H9 (cell line): ENCODE measurements at regions not wholly inside any gene's neighbourhood (a gene's known extent, or its start where the extent isn't known, plus 50 kb on each side); places are given as distances from the start of the nearest gene placed in this dataset.

Experiments
- DNase-seq: peaks from one replicate; pipeline ENCODE4 v3.0.0-alpha.2; 2017
- H2AFZ ChIP-seq: one replicate; pipeline ENCODE4 v1.6.1; 2013; ENCODE audit warnings: mild to moderate bottlenecking, low read length, control low read depth, moderate library complexity
- H2AK5ac ChIP-seq: 2 replicates; pipeline ENCODE4 v1.6.1; 2013; ENCODE audit warnings: low read length, control low read depth, mixed read lengths; ENCODE audit not compliant: insufficient read length
- H2BK120ac ChIP-seq: one replicate; pipeline ENCODE4 v1.6.1; 2013; ENCODE audit warnings: low read depth, mild to moderate bottlenecking, low read length, control low read depth, inconsistent platforms; ENCODE audit not compliant: poor library complexity, severe bottlenecking
- H2BK12ac ChIP-seq: 2 replicates; pipeline ENCODE4 v1.6.1; 2013; ENCODE audit warnings: low read length, control low read depth, mixed read lengths, low read depth; ENCODE audit not compliant: insufficient read length
- H2BK15ac ChIP-seq: 2 replicates; pipeline ENCODE4 v1.6.1; 2013; ENCODE audit warnings: low read depth, low read length, control low read depth
- H2BK20ac ChIP-seq: one replicate; pipeline ENCODE4 v1.6.1; 2013; ENCODE audit warnings: low read depth, mild to moderate bottlenecking, low read length, control low read depth, inconsistent platforms; ENCODE audit not compliant: poor library complexity, severe bottlenecking
- H2BK5ac ChIP-seq: 2 replicates; pipeline ENCODE4 v1.6.1; 2013; ENCODE audit warnings: low read length, control low read depth, mixed read lengths; ENCODE audit not compliant: insufficient read length
- H3K14ac ChIP-seq: 2 replicates; pipeline ENCODE4 v1.6.1; 2013; ENCODE audit warnings: low read length, control low read depth; ENCODE audit not compliant: insufficient read depth
- H3K18ac ChIP-seq: 2 replicates; pipeline ENCODE4 v1.6.1; 2013; ENCODE audit warnings: low read depth, mild to moderate bottlenecking, mixed read lengths, low read length, control low read depth; ENCODE audit not compliant: insufficient read length
- H3K23ac ChIP-seq: 2 replicates; pipeline ENCODE4 v1.6.1; 2013; ENCODE audit warnings: low read length, control low read depth, mixed read lengths, low read depth; ENCODE audit not compliant: insufficient read length
- H3K23me2 ChIP-seq: 2 replicates; pipeline ENCODE4 v1.6.1; 2013; ENCODE audit warnings: low read depth, mild to moderate bottlenecking, mixed read lengths, low read length, control low read depth; ENCODE audit not compliant: insufficient read length, poor library complexity, severe bottlenecking
- H3K27ac ChIP-seq: 2 replicates; pipeline ENCODE4 v1.5.1; 2013; ENCODE audit warnings: low read length, control low read depth, mixed read lengths, low read depth; ENCODE audit not compliant: insufficient read length
- H3K27me3 ChIP-seq: 2 replicates; pipeline ENCODE4 v1.6.1; 2013; ENCODE audit warnings: low read length, control low read depth, inconsistent platforms; ENCODE audit not compliant: insufficient read depth
- H3K4ac ChIP-seq: 2 replicates; pipeline ENCODE4 v1.6.1; 2013; ENCODE audit warnings: low read depth, mild to moderate bottlenecking, control low read depth, inconsistent platforms, low read length, moderate library complexity
- H3K4me1 ChIP-seq: 2 replicates; pipeline ENCODE4 v1.6.1; 2013; ENCODE audit warnings: low read length, control low read depth, inconsistent platforms; ENCODE audit not compliant: insufficient read depth
- H3K4me2 ChIP-seq: 2 replicates; pipeline ENCODE4 v1.6.1; 2013; ENCODE audit warnings: low read length, control low read depth, mixed read lengths; ENCODE audit not compliant: insufficient read length, insufficient read depth
- H3K56ac ChIP-seq: 2 replicates; pipeline ENCODE4 v1.6.1; 2013; ENCODE audit warnings: low read depth, mild to moderate bottlenecking, mixed read lengths, low read length, control low read depth; ENCODE audit not compliant: insufficient read length
- H3K79me1 ChIP-seq: 2 replicates; pipeline ENCODE4 v1.6.1; 2013; ENCODE audit warnings: low read depth, mild to moderate bottlenecking, moderate library complexity, low read length, control low read depth, inconsistent platforms; ENCODE audit not compliant: insufficient read depth, poor library complexity, severe bottlenecking
- H3K79me2 ChIP-seq: 2 replicates; pipeline ENCODE4 v1.6.1; 2013; ENCODE audit warnings: low read length, control low read depth, inconsistent platforms; ENCODE audit not compliant: insufficient read depth
- H3K9ac ChIP-seq: 2 replicates; pipeline ENCODE4 v1.6.1; 2013; ENCODE audit warnings: low read length, control low read depth, mixed read lengths; ENCODE audit not compliant: insufficient read length; ENCODE audit errors: extremely low read depth
- H3K9me3 ChIP-seq: one replicate; pipeline ENCODE4 v1.6.1; 2013; ENCODE audit warnings: low read depth, low read length, inconsistent platforms; ENCODE audit not compliant: control insufficient read depth
- H3T11ph ChIP-seq: one replicate; pipeline ENCODE4 v1.6.1; 2013; ENCODE audit warnings: mild to moderate bottlenecking, low read length, control low read depth, inconsistent platforms
- H4K20me1 ChIP-seq: one replicate; pipeline ENCODE4 v1.6.1; 2013; ENCODE audit not compliant: control insufficient read depth, insufficient read length, insufficient read depth
- H4K5ac ChIP-seq: 2 replicates; pipeline ENCODE4 v1.6.1; 2013; ENCODE audit warnings: low read depth, mild to moderate bottlenecking, mixed read lengths, low read length, control low read depth; ENCODE audit not compliant: insufficient read length
- H4K8ac ChIP-seq: replicated peaks from 2 replicates; pipeline ENCODE4 v1.6.1; 2013; ENCODE audit warnings: low read length, control low read depth, mixed read lengths, low read depth; ENCODE audit not compliant: insufficient read length
- H4K91ac ChIP-seq: 2 replicates; pipeline ENCODE4 v1.6.1; 2013; ENCODE audit warnings: low read depth, mild to moderate bottlenecking, moderate library complexity, mixed read lengths, low read length, control low read depth; ENCODE audit not compliant: insufficient read length
- H3K27ac Mint-ChIP-seq, 3 experiments: 2 replicates in 2 of 3; 3 replicates in 1 of 3; pipeline ENCODE4 v1.8.0; 2020 to 2021; ENCODE audit warnings: mixed read lengths in 3 of 3, mild to moderate bottlenecking in 1 of 3, moderate library complexity in 1 of 3
- H3K27me3 Mint-ChIP-seq: 2 replicates; pipeline ENCODE4 v1.8.0; 2021; ENCODE audit warnings: low read depth, mild to moderate bottlenecking, moderate library complexity, mixed read lengths
- H3K36me3 Mint-ChIP-seq, 3 experiments: 2 replicates in 2 of 3; 3 replicates in 1 of 3; pipeline ENCODE4 v1.8.0; 2020 to 2021; ENCODE audit warnings: low read depth in 3 of 3, mixed read lengths in 3 of 3; ENCODE audit not compliant: insufficient read depth in 1 of 3
- H3K4me1 Mint-ChIP-seq, 2 experiments: 2 replicates each; pipeline ENCODE4 v1.8.0; 2020; ENCODE audit warnings: mixed read lengths in 2 of 2
- H3K4me3 Mint-ChIP-seq, 2 experiments: 2 replicates in 1 of 2; 3 replicates in 1 of 2; pipeline ENCODE4 v1.8.0; 2020 to 2021; ENCODE audit warnings: mild to moderate bottlenecking in 2 of 2, mixed read lengths in 2 of 2, moderate library complexity in 1 of 2
- H3K9me3 Mint-ChIP-seq, 2 experiments: 2 replicates in 1 of 2; 3 replicates in 1 of 2; pipeline ENCODE4 v1.8.0; 2020; ENCODE audit warnings: mild to moderate bottlenecking in 2 of 2, mixed read lengths in 2 of 2, moderate library complexity in 1 of 2
- CTCF ChIP-seq: fragments of 200-600 bp; sonication (generic); conservative IDR thresholded peaks from 3 replicates; pipeline ENCODE4 v1.8.0; 2021; ENCODE audit warnings: antibody characterized with exemption, mild to moderate bottlenecking
- WGBS: extraction: QIAGEN DNeasy Blood & Tissue Kit; methylation state at CpG from one replicate; pipeline ENCODE4 v1.1.7; 2013; ENCODE audit warnings: missing lambda C conversion rate, low lambda C conversion rate, mixed read lengths; ENCODE audit not compliant: insufficient read length; ENCODE audit errors: extremely low coverage; 5-methylcytosine and 5-hydroxymethylcytosine counted together

DNA sequence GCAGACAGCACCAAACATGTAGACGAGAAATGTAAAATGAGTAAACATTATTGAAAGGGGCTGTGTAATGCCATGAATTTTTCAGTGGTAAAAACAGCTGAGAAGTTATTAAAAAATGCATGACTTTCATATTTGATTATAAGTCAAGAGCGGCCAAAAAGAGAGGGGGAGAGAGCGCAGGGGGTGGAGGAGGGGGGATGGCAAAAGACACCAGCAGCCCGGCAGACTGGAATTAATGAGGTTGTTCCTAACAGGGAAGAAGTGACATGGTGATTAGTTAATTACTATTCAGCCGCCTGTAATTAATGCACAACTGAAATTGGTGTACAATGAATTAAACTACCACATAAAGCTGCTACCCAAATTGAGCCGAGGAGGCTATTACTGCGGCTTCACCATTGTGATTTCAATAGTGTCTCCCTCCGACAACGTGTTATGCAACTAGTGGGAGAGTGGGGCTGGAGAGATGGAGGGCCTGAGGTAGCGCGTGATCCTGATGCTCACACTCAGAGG lies 89.1 kb upstream of the VSTM2B start:
- no peak overlapping the region for H3K4ac ChIP-seq
- no peak overlapping the region for H2BK12ac ChIP-seq
- no peak overlapping the region for H2AFZ ChIP-seq
- H3K4me2 ChIP-seq: no peak overlapping the region
- H2BK20ac ChIP-seq: no peak overlapping the region
- no peak overlapping the region for H2BK120ac ChIP-seq
- no peaks in the 10 kb centered on the region for H3K4me1 ChIP-seq
- Mint-ChIP-seq H3K9me3 (peaks cover 17 to 18% of the 10 kb centered on the region in 2 experiments), H3K27ac (no peak overlapping the region), H3K36me3 (peaks cover 0 to 4% (median 0%) of the 10 kb centered on the region in 3 experiments; a peak in 1 of 7 replicates), H3K4me1 (peaks cover 0 to 5% of the 10 kb centered on the region in 2 experiments; a peak in 2 of 4 replicates), H3K27me3 (peaks cover 27% of the 10 kb centered on the region), H3K4me3 (no peak overlapping the region)
- H3K56ac ChIP-seq: no peak overlapping the region
- H4K20me1 ChIP-seq: no peaks in the 10 kb centered on the region
- no peak overlapping the region for H2AK5ac ChIP-seq
- WGBS: no CpG with 5 or more reads among the region's 11 CpGs
- H2BK15ac ChIP-seq: no peak overlapping the region
- no peak for DNase-seq
- no peaks in the 10 kb centered on the region for H3K79me2 ChIP-seq
- H3K23ac ChIP-seq: no peak overlapping the region
- H2BK5ac ChIP-seq: no peak overlapping the region
- no peak for TF ChIP-seq CTCF
- H3K9me3 ChIP-seq: no peaks in the 10 kb centered on the region
- no peak overlapping the region for H3K27ac ChIP-seq
- no peaks in the 10 kb centered on the region for H3K79me1 ChIP-seq
- no peak overlapping the region for H3T11ph ChIP-seq
- no peak overlapping the region for H3K14ac ChIP-seq
- no peak overlapping the region for H3K18ac ChIP-seq
- H4K5ac ChIP-seq: no peak overlapping the region
- H3K9ac ChIP-seq: no peak overlapping the region
- no peak overlapping the region for H4K91ac ChIP-seq
- no peak overlapping the region for H4K8ac ChIP-seq
- no peaks in the 10 kb centered on the region for H3K23me2 ChIP-seq
- H3K27me3 ChIP-seq: no peaks in the 10 kb centered on the region
